Kidney tubule cell (primary cell): ENCODE measurements at regions not wholly inside any gene's neighbourhood (a gene's known extent, or its start where the extent isn't known, plus 50 kb on each side); places are given as distances from the start of the nearest gene placed in this dataset.

Source experiments
- DNase-seq: peaks from one replicate; pipeline ENCODE4 v3.0.0-alpha.2; 2018; ENCODE audit warnings: low spot score

DNA sequence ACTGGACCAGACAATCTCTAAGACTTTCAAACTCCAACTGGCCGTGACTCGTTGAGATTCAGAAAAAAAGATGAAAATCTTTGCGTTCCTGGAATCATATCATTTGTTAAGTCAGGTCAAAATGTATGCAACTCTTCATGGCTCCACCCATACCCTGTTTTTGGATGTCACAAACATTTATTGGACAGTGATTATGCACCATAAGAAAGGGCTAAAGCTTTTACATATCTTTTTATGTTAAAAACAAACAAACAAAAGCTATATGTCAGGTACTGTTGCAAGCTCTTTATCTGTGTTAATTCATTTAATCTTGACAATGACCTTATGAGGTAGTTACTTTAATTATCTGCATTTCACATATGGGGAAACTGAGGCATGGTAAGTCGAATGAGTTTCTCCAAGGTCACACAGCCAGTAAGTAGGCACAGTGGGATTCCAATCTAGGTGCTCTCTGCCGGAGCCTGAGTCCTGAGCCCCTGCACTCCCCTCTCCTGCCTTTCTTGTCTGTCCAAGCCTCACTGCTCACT is 145.7 kb upstream of the MYCN start:
- no peak for DNase-seq

- DNase-seq: no peak
Measured at GRCh38 chr2:15795426-15795825, 144.9 kb upstream of the MYCN start.

DNA sequence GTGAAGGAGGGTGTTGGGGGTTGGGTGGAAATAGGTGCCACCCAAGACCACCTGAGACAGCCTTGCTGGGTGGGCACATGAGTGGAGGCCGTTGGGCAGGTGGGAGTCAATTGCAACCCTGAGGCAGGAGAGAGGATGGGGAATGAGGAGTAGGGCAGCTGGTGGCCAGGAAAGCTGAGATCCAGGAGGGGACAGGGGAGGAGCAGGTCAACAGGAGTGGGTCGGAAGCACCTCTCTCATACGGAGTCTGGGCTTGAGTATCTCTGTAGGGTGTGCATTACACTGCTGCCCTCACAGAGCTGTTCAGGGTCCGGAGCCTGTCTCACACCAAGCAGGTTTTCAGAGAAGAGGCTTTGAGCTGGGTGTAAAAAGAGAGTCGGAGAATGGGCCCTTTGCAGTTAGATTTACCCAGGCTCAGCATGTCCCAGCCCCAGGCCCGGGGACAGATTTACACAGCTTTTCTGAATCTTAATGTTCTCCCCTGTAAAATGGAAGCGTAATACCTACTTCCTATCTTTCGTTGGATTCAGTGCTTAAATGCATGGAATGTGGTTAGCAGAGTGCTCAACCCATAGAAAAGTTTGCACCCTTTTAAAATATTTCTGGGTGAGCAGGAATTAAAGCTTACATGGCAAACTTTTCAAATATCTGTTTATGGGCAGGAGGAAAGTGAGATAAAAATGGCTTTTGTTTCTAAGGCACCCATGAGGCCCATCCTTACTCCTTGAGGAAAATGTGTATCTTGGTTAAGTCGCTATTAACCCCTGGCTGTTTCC is 144.0 kb upstream of the MYCN start:
- no peak for DNase-seq

GRCh38 chr2:15797231-15797938 is 143.0 kb upstream of the MYCN start:
- peak; percentile 23 for DNase-seq

DNA sequence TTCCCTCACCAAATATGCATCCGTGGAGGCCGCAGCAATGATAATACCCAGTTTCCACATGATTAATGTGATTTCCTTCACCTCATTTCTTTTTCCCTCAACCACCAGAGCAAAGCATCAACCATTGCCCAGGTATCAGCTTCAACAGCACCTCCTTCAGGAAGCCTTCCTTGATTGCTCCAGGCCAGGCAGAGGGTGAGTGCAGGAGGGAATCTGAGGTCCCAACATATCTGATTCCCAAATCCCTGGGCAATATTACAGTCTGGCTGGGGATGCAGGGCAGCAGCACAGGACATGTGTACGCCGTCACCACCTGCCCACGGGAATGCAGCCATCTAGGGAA is 142.4 kb upstream of the MYCN start:
- DNase-seq: no peak

DNA sequence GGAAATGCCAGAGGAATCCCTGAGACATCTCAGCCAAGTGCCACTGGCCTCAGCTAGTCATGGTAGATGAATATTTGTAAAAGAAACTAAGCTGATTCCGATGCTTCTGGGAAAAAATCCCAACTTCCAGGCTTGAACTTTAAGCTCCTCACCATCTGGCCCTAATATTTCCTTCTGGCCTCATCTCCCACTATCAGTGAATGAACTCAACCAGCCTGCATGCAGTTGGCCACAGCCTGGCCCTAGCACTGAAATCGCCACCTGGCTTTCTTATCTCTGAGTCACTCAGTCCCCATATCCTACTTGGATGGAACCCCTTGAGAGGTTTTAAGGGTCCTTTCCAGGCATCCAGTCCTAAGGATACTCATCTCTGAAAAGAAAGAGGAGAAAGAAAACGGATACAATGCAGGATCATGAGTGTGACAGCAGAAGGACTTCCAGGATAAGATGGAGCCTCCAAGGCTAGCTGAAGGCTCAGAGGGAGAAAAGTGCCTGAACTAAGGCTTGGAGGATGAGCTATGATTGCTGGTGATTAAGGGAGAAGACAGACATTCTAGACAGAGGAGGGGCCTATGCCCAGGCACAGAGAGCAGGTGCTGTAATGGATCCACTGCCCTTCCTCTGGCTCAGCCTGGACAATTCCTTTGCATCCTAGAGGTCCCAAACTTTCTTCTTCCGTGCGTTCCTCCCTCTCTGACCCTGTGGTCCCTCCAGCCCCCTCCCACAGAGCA is 141.5 kb upstream of the MYCN start:
- no peak for DNase-seq

DNA sequence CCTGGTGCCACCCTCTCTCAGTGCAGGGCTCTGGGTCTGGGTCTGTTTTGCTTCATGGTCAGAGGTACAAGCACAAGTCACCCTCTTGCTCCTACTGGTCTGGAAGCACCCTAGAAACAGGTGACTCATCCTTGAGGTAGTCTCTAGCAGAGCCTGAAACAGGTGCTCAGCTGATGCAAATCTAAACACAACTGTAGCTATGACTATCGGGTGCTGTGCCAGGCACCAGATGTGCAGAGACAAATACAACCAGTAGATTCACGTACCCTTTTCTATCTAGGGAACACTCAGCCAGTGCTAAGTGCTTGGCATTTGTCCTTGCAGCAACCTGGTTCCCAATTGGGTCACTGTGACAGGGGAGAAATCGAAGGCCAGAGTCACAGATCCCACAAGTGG is 140.9 kb upstream of the MYCN start:
- peak; percentile 86 for DNase-seq

- DNase-seq: no peak
Measured at GRCh38 chr2:15800495-15801329, 139.6 kb upstream of the MYCN start.

DNA sequence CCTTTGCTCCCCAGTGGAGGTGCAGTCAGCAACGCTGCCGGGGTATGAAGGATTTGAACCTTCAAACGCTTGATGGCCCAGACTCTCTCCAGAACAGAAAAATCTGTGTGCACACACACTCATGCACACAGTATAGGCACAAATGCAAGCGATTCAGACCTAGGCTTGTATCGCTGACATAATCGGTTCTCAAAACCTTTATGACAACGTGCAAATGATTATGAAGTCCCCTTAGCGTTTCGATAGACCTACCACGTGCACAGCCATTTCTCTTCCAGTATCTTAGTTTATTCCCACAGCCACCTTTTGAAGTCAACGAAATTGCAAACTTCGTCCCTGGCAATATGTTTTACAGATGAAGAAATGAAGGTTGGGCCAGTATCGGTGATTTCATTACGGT is 138.9 kb upstream of the MYCN start:
- DNase-seq: no peak

GRCh38 chr2:15801904-15802303 is 138.4 kb upstream of the MYCN start:
- DNase-seq: no peak

DNA sequence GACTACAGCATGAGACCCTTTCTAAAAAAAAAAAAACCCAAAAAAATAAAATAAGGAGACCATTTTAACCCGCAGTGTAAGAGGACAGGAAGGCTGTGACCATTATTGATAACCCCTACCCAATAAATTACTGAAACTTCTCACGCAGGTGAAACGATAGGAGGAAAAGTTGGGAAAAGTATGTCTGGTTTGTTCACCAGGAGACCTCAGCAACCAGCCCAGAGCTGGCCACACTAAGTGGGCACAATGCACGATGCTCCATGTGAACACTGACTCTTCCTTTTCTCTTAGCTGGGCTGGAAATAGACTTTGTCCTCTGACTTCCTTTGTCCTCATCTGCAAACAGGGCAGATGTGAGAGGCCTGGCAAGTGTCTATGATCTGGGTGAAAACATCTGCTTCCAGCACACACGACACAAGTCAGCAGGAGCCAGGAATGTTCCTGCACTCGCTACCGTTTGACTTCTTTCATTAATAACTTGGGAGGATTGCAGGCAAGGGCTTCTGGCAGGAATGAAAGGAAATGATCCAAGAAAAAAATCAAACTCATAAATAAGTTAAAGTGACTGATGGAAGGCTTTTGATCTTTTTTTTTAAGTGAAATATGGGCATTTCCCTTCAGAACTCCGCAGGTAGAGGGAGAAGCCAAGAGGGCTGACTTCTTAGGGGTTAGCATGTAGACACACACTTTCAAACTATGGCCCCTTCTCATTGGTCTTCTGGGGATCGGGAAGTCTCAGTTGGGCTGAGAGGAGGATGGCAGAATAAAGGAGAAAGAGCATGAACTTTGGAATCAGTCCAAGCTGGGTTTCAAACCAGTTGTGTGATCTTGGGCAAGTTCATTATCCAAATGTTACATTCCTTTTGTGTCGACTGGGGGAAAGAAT is 137.4 kb upstream of the MYCN start:
- DNase-seq: no peak

GRCh38 chr2:15803543-15804245 is 136.7 kb upstream of the MYCN start:
- no peak for DNase-seq

GRCh38 chr2:15804246-15804619 is 136.1 kb upstream of the MYCN start:
- DNase-seq: no peak

- no peak for DNase-seq
Measured at GRCh38 chr2:15804691-15805090, 135.7 kb upstream of the MYCN start.

GRCh38 chr2:15805206-15805605 is 135.1 kb upstream of the MYCN start:
- no peak for DNase-seq

DNA sequence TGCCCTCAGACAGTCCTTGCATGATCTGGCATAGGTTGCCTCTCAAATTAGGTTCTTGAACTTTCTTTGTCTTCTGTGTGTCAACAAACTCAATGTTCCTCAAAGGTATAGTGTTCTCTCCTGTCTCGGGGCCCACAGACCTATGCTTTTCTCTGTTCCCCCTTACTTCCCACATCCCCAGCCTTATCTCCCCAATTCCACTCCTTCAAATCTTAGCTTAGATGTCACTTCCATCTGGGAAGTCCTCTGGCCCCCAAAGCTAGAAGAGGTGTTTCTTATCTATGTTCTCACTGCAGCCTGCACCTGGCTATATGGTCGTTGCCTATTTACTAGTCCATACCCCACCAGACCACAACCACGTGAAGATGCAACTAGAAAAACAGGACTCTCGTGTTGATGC is 134.6 kb upstream of the MYCN start:
- no peak for DNase-seq

GRCh38 chr2:15806801-15807417 is 133.4 kb upstream of the MYCN start:
- no peak for DNase-seq

- DNase-seq: no peak
Measured at GRCh38 chr2:15807418-15808203, 132.7 kb upstream of the MYCN start.
